Natural killer cell (primary cell): ENCODE measurements at regions not wholly inside any gene's neighbourhood (a gene's known extent, or its start where the extent isn't known, plus 50 kb on each side); places are given as distances from the start of the nearest gene placed in this dataset.

Experiments
- ATAC-seq, 3 donors: fragments of 150-1000 bp in 2 of 3; fragments of 200-7000 bp in 1 of 3; cut with Tn5 transposase; 1 replicate in 1 of 3; 2 replicates in 2 of 3; pipeline ENCODE4 v1.10.0; 2021; ENCODE audit warnings: mild to moderate bottlenecking in 2 of 3, moderate library complexity in 2 of 3
- DNase-seq, 2 donors: peaks; one replicate each; pipeline versions ENCODE4 v3.0.0 to v3.0.0-alpha.2; 2013 to 2021; ENCODE audit warnings: mixed read lengths in 1 of 2
- H3K27ac ChIP-seq: one replicate; pipeline ENCODE4 v1.5.1; 2013; ENCODE audit warnings: mild to moderate bottlenecking, low read length
- H3K27me3 ChIP-seq: one replicate; pipeline ENCODE4 v1.6.1; 2013; ENCODE audit warnings: low read length; ENCODE audit not compliant: control insufficient read depth, insufficient read depth
- H3K36me3 ChIP-seq: one replicate; pipeline ENCODE4 v1.6.1; 2013; ENCODE audit warnings: low read length; ENCODE audit not compliant: control insufficient read depth, insufficient read depth
- H3K4me1 ChIP-seq: one replicate; pipeline ENCODE4 v1.6.1; 2013; ENCODE audit warnings: low read length; ENCODE audit not compliant: control insufficient read depth, insufficient read depth
- H3K4me3 ChIP-seq: one replicate; pipeline ENCODE4 v1.5.1; 2013; ENCODE audit warnings: low read length
- H3K9me3 ChIP-seq: one replicate; pipeline ENCODE4 v1.6.1; 2013; ENCODE audit warnings: low read length; ENCODE audit not compliant: control insufficient read depth, insufficient read depth
- H3K27ac Mint-ChIP-seq, 2 donors: one replicate each; pipeline ENCODE4 v1.8.0; 2022; ENCODE audit warnings: mild to moderate bottlenecking in 2 of 2, mixed read lengths in 2 of 2, moderate library complexity in 1 of 2
- H3K27me3 Mint-ChIP-seq, 2 donors: one replicate each; pipeline ENCODE4 v1.8.0; 2022; ENCODE audit warnings: low read depth in 2 of 2, mixed read lengths in 2 of 2
- H3K36me3 Mint-ChIP-seq: one replicate; pipeline ENCODE4 v1.8.0; 2022; ENCODE audit warnings: mixed read lengths
- H3K4me1 Mint-ChIP-seq, 2 donors: one replicate each; pipeline ENCODE4 v1.8.0; 2022; ENCODE audit warnings: mixed read lengths in 2 of 2
- H3K4me3 Mint-ChIP-seq: one replicate; pipeline ENCODE4 v1.8.0; 2022; ENCODE audit warnings: mild to moderate bottlenecking, moderate library complexity, mixed read lengths
- H3K9me3 Mint-ChIP-seq, 2 donors: one replicate each; pipeline ENCODE4 v1.8.0; 2022; ENCODE audit warnings: mixed read lengths in 2 of 2
- WGBS: methylation state at CpG from one replicate; pipeline ENCODE4 v1.1.7; 2013; ENCODE audit warnings: missing lambda C conversion rate; ENCODE audit not compliant: insufficient coverage; 5-methylcytosine and 5-hydroxymethylcytosine counted together
- intact Hi-C: fragments of 100-400 bp; cut with micrococcal nuclease; formaldehyde crosslinking; loops from one replicate; pipeline ENCODE4 v1.14.2; 2022
- TF ChIP-seq, protein P1 (sequence below): fragments of 200-600 bp; IDR thresholded peaks from one replicate; pipeline ENCODE4 v1.8.0; 2022; ENCODE audit warnings: antibody characterized with exemption

DNA sequence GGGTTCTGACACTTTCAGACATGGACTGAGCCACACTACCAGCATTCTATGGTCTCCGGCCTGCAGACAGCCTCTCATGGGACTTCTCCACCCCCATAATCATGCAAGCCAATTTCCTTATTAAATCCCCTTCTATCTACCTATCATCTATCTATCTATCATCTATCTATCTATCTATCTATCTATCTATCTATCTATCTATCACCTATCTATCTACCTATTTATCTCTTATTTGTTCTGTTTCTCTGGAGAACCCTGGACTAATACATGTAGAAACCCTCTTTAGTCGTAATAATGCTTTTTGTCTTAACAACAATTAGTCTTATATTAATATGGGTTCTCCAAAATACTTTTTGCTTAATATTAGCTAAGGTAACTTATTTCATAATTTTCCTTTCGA lies 174.1 kb upstream of the PRSS16 start:
- no peak overlapping the region for H3K27ac Mint-ChIP-seq
- no peaks in the 10 kb centered on the region for H3K9me3 Mint-ChIP-seq
- TF ChIP-seq, protein P1, sequence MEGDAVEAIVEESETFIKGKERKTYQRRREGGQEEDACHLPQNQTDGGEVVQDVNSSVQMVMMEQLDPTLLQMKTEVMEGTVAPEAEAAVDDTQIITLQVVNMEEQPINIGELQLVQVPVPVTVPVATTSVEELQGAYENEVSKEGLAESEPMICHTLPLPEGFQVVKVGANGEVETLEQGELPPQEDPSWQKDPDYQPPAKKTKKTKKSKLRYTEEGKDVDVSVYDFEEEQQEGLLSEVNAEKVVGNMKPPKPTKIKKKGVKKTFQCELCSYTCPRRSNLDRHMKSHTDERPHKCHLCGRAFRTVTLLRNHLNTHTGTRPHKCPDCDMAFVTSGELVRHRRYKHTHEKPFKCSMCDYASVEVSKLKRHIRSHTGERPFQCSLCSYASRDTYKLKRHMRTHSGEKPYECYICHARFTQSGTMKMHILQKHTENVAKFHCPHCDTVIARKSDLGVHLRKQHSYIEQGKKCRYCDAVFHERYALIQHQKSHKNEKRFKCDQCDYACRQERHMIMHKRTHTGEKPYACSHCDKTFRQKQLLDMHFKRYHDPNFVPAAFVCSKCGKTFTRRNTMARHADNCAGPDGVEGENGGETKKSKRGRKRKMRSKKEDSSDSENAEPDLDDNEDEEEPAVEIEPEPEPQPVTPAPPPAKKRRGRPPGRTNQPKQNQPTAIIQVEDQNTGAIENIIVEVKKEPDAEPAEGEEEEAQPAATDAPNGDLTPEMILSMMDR = no peak
- H3K4me1 Mint-ChIP-seq = peaks cover under 1% of the 10 kb centered on the region in 2 donors
- H3K4me1 ChIP-seq = no peaks in the 10 kb centered on the region
- no peak overlapping the region for H3K27ac ChIP-seq
- no peak overlapping the region for H3K4me3 Mint-ChIP-seq
- peaks cover 27 to 60% of the 10 kb centered on the region in 2 donors for H3K27me3 Mint-ChIP-seq
- H3K27me3 ChIP-seq = peaks cover 6% of the 10 kb centered on the region
- 85% methylated on average over 1 of the region's 3 CpGs for WGBS
- no peaks in the 10 kb centered on the region for H3K36me3 ChIP-seq
- ATAC-seq (no peak), DNase-seq (no peak)
- H3K9me3 ChIP-seq = no peaks in the 10 kb centered on the region
- H3K4me3 ChIP-seq = no peak overlapping the region
- intact Hi-C loops = no loop called here
- no peaks in the 10 kb centered on the region for H3K36me3 Mint-ChIP-seq

DNA sequence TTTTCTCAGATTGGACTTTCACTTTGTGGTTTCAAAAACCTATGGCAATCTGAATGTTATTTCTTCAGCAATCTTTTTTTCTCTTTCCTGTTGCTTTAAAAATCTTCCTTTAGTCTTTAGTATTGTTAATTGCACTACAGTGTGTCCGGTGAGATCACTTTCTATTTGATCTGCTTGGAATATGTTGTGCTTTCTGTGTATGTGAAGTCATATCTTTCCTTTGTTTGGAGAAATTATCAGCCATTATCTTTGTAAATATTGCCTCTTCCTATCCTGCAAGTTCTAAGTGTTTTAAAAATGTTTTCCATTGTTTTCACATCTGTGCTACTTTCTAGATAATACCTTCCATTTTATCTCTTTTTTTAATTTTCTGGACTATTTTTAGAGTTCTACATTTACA lies 171.4 kb upstream of the PRSS16 start:
- whole genome bisulfite sequencing = no CpG with 5 or more reads among the region's 1 CpG
- peaks cover 33 to 53% of the 10 kb centered on the region in 2 donors for H3K27me3 Mint-ChIP-seq
- Histone ChIP-seq H3K9me3 (no peaks in the 10 kb centered on the region), H3K4me3 (no peak overlapping the region), H3K27me3 (peaks cover 6% of the 10 kb centered on the region), H3K36me3 (no peaks in the 10 kb centered on the region), H3K4me1 (peaks cover 3% of the 10 kb centered on the region), H3K27ac (no peak overlapping the region)
- DNase-seq = no peak
- intact Hi-C loops = loop anchor here (5.0 kb wide), 1 partner anchor 734 kb away; no protein-coding TSS in a partner anchor
- TF ChIP-seq, protein P1 = no peak
- peaks cover 6 to 7% of the 10 kb centered on the region in 2 donors for H3K4me1 Mint-ChIP-seq
- H3K36me3 Mint-ChIP-seq = no peaks in the 10 kb centered on the region
- H3K27ac Mint-ChIP-seq = no peak overlapping the region
- no peaks in the 10 kb centered on the region for H3K9me3 Mint-ChIP-seq
- ATAC-seq = no peak
- H3K4me3 Mint-ChIP-seq = no peak overlapping the region

DNA sequence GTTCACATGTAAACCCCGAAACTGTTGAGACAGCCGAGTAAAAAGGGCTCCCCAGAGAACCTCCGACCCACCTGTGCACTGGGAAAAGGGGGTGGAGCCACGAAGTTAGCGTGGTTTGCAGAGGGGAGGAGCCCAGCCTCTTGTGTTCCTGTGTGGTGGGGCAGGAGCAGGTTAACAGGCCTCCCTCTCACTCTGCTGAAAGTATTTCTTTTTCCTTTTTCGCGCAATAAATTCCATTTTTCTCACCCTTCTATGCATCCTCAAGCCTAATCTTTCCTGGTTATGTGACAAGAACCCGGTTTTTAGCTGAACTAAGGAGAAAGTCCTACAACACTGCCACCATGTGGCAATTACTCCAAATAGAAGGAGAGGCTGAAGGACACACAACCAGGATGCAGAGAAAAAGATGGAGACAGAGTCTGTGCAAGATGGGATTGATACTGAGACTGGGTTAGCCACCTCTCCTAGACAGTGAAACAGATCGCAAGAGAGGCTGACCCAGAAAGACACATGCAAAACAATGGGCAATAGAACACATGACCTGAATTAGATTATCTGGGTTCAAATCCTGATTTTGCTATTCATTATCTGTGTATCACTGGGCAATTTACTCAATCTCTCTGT lies 168.7 kb upstream of the PRSS16 start:
- Mint-ChIP-seq H3K4me1 (peaks cover 6 to 7% of the 10 kb centered on the region in 2 donors), H3K27me3 (peaks cover 54 to 71% of the 10 kb centered on the region in 2 donors)
- peak in 2 of 3 donors; percentile 55 to 68 for ATAC-seq

More for the DNA sequence above, 168.7 kb upstream of the PRSS16 start:
- Histone ChIP-seq H3K9me3 (no peaks in the 10 kb centered on the region), H3K27ac (no peak overlapping the region), H3K27me3 (peaks cover 6% of the 10 kb centered on the region), H3K4me1 (peaks cover 3% of the 10 kb centered on the region), H3K4me3 (no peak overlapping the region), H3K36me3 (no peaks in the 10 kb centered on the region)
- intact Hi-C loops = loop anchor here (1.0 to 5.0 kb wide), 2 partner anchors 472 to 737 kb away; no protein-coding TSS in a partner anchor
- Mint-ChIP-seq H3K36me3 (no peaks in the 10 kb centered on the region), H3K4me3 (no peak overlapping the region), H3K9me3 (no peaks in the 10 kb centered on the region), H3K27ac (no peak overlapping the region)
- peak in 1 of 2 donors; percentile 70 for DNase-seq
- WGBS = 0% methylated on average over 7 of the region's 9 CpGs
- TF ChIP-seq, protein P1 = peak; percentile 52
